Stomach (tissue), 8 donors: ENCODE measurements at regions not wholly inside any gene's neighbourhood (a gene's known extent, or its start where the extent isn't known, plus 50 kb on each side); places are given as distances from the start of the nearest gene placed in this dataset.

Experiments used
- DNase-seq, 2 donors: peaks; one replicate each; pipeline versions ENCODE4 v3.0.0 to v3.0.0-alpha.2; 2013 to 2019
- H3K27ac ChIP-seq, 5 donors: fragments of 200-600 bp in 4 of 5; sonication (generic) in 4 of 5; one replicate each; pipeline ENCODE4 v1.5.1; 2013 to 2019; ENCODE audit warnings: mild to moderate bottlenecking in 1 of 5, moderate library complexity in 1 of 5
- H3K27me3 ChIP-seq, 3 donors: fragments of 200-600 bp; sonication (generic); one replicate each; pipeline ENCODE4 v1.5.1; 2017 to 2019; ENCODE audit warnings: mixed run types in 1 of 3
- H3K36me3 ChIP-seq, 4 donors: fragments of 200-600 bp; sonication (generic); 1 replicate in 3 of 4; 2 replicates in 1 of 4; pipeline ENCODE4 v1.5.1; 2016 to 2019
- H3K4me1 ChIP-seq, 4 donors: fragments of 200-600 bp; sonication (generic); one replicate each; pipeline ENCODE4 v1.5.1; 2016 to 2019
- H3K4me3 ChIP-seq, 4 donors: fragments of 200-600 bp; sonication (generic) in 3 of 4; one replicate each; pipeline ENCODE4 v1.5.1; 2016 to 2019; ENCODE audit warnings: mild to moderate bottlenecking in 1 of 4
- H3K9me3 ChIP-seq, 4 donors: fragments of 200-600 bp; sonication (generic); one replicate each; pipeline ENCODE4 v1.5.1; 2016 to 2019
- EP300 ChIP-seq: sonication (generic); formaldehyde crosslinking; IDR thresholded peaks from one replicate; pipeline ENCODE4 v1.6.1; 2017; ENCODE audit warnings: antibody characterized with exemption
- POLR2A ChIP-seq, 4 donors: fragments of 450-650 bp; IDR thresholded peaks; one replicate each; pipeline ENCODE4 v1.6.1; 2016; ENCODE audit warnings: antibody characterized with exemption in 4 of 4, control low read depth in 2 of 4, mild to moderate bottlenecking in 1 of 4, moderate library complexity in 1 of 4
- POLR2AphosphoS5 ChIP-seq, 3 donors: sonication (generic); formaldehyde crosslinking; IDR thresholded peaks; one replicate each; pipeline ENCODE4 v1.6.1; 2016; ENCODE audit warnings: antibody characterized with exemption in 3 of 3
- WGBS, 5 donors: extraction: QIAGEN DNeasy Blood & Tissue Kit in 3 of 5; methylation state at CpG; one replicate each; pipeline versions ENCODE4 v1.1.5 to v1.1.7; 2013 to 2018; 5-methylcytosine and 5-hydroxymethylcytosine counted together
- intact Hi-C: fragments of 100-400 bp; cut with DNase I; formaldehyde crosslinking; loops from one replicate; pipeline ENCODE4 v1.15.1; 2023; ENCODE audit warnings: low total_unique reads
- TF ChIP-seq, protein P1 (sequence below), 7 experiments: fragments of 450-650 bp in 4 of 7; fragments of 200-600 bp in 3 of 7; sonication (generic) in 3 of 7; IDR thresholded peaks; one replicate each; pipeline ENCODE4 v1.5.1; 2016 to 2019; ENCODE audit warnings: antibody characterized with exemption in 7 of 7, control low read depth in 2 of 7, mild to moderate bottlenecking in 1 of 7
- donor health status: healthy with polysubstance abuse.
- donor health status: Bipolar disorder and iron deficiency.
- donor health status: healthy.

DNA sequence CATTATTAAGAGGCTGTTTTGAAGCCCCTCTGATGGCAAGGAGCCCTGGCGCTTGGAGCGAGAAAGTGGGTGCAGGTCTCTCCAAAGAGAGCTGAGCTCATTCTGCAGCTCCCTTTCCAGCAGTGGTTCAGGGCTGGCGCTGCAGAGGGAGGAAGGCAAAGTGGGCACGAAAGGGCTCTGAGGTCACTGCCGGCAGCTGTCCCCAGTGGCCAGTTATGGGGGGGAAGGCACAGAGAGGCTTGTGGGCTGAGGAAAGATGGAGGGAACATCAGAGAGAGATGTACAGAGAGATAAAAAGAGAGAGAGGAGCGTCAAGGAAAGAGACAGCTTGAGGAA is 75.2 kb upstream of the TBX5 start:
- H3K27me3 ChIP-seq: peaks cover 23 to 87% (median 52%) of the 10 kb centered on the region in 3 donors
- no peaks in the 10 kb centered on the region for H3K36me3 ChIP-seq
- peaks cover 8 to 21% (median 15%) of the 10 kb centered on the region in 4 donors for H3K4me1 ChIP-seq
- no peak for TF ChIP-seq POLR2AphosphoS5 (IDR thresholded peaks at IDR 0.05)
- TF ChIP-seq, protein P1, sequence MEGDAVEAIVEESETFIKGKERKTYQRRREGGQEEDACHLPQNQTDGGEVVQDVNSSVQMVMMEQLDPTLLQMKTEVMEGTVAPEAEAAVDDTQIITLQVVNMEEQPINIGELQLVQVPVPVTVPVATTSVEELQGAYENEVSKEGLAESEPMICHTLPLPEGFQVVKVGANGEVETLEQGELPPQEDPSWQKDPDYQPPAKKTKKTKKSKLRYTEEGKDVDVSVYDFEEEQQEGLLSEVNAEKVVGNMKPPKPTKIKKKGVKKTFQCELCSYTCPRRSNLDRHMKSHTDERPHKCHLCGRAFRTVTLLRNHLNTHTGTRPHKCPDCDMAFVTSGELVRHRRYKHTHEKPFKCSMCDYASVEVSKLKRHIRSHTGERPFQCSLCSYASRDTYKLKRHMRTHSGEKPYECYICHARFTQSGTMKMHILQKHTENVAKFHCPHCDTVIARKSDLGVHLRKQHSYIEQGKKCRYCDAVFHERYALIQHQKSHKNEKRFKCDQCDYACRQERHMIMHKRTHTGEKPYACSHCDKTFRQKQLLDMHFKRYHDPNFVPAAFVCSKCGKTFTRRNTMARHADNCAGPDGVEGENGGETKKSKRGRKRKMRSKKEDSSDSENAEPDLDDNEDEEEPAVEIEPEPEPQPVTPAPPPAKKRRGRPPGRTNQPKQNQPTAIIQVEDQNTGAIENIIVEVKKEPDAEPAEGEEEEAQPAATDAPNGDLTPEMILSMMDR (IDR thresholded peaks at IDR 0.05): no peak
- TF ChIP-seq EP300: no peak
- no peak for TF ChIP-seq POLR2A (IDR thresholded peaks at IDR 0.05)
- H3K4me3 ChIP-seq: no peak overlapping the region
- no peak for DNase-seq
- no peak overlapping the region for H3K27ac ChIP-seq
- 6 to 10% (median 8%) methylated on average over 6 of the region's 6 CpGs for WGBS, 5 donors
- peaks cover 0 to 11% (median 7%) of the 10 kb centered on the region in 4 donors for H3K9me3 ChIP-seq
- intact Hi-C loops: no loop called here

- Histone ChIP-seq H3K27me3 (peaks cover 23 to 93% (median 57%) of the 10 kb centered on the region in 3 donors), H3K4me1 (peaks cover 8 to 21% (median 15%) of the 10 kb centered on the region in 4 donors), H3K36me3 (no peaks in the 10 kb centered on the region), H3K4me3 (peak overlapping the region; percentile 18 to 37 (median 28)), H3K27ac (no peak overlapping the region), H3K9me3 (peaks cover 0 to 9% (median 6%) of the 10 kb centered on the region in 4 donors)
- peak in 1 of 2 donors; percentile 5 for DNase-seq
- intact Hi-C loops: no loop called here
- no peak for TF ChIP-seq EP300
- TF ChIP-seq POLR2AphosphoS5 (IDR thresholded peaks at IDR 0.05): no peak
- no peak for TF ChIP-seq POLR2A (IDR thresholded peaks at IDR 0.05)
- TF ChIP-seq, protein P1 (IDR thresholded peaks at IDR 0.05): no peak
- 4 to 7% (median 5%) methylated on average over 30 to 34 of the region's 34 CpGs for WGBS, 5 donors
Measured at GRCh38 chr12:114480337-114481199, 74.6 kb upstream of the TBX5 start.

- Histone ChIP-seq H3K4me3 (peak overlapping the region in 3 of 4 donors; percentile 23 to 37 (median 32)), H3K36me3 (no peaks in the 10 kb centered on the region), H3K27me3 (peaks cover 23 to 94% (median 60%) of the 10 kb centered on the region in 3 donors), H3K27ac (no peak overlapping the region), H3K4me1 (peaks cover 8 to 21% (median 15%) of the 10 kb centered on the region in 4 donors), H3K9me3 (peaks cover 0 to 5% (median 3%) of the 10 kb centered on the region in 4 donors)
- TF ChIP-seq POLR2AphosphoS5 (IDR thresholded peaks at IDR 0.05) (no peak), EP300 (no peak)
- TF ChIP-seq, protein P1 (IDR thresholded peaks at IDR 0.05): no peak
- intact Hi-C loops: no loop called here
- peak in 1 of 2 donors; percentile 9 for DNase-seq
- WGBS, 5 donors: 2 to 8% (median 4%) methylated on average over 22 of the region's 22 CpGs
Measured at GRCh38 chr12:114479831-114480230, 73.9 kb upstream of the TBX5 start.

GRCh38 chr12:114478865-114479264 is 72.9 kb upstream of the TBX5 start:
- no peak for TF ChIP-seq POLR2AphosphoS5 (IDR thresholded peaks at IDR 0.05)
- 10 to 38% (median 16%) methylated on average over 5 of the region's 5 CpGs for WGBS, 5 donors
- DNase-seq: no peak
- Histone ChIP-seq H3K36me3 (no peaks in the 10 kb centered on the region), H3K4me3 (no peak overlapping the region), H3K9me3 (peaks cover 0 to 5% (median 0%) of the 10 kb centered on the region in 4 donors), H3K27ac (no peak overlapping the region), H3K27me3 (peaks cover 23 to 99% (median 60%) of the 10 kb centered on the region in 3 donors), H3K4me1 (peaks cover 8 to 21% (median 15%) of the 10 kb centered on the region in 4 donors)
- intact Hi-C loops: no loop called here

DNA sequence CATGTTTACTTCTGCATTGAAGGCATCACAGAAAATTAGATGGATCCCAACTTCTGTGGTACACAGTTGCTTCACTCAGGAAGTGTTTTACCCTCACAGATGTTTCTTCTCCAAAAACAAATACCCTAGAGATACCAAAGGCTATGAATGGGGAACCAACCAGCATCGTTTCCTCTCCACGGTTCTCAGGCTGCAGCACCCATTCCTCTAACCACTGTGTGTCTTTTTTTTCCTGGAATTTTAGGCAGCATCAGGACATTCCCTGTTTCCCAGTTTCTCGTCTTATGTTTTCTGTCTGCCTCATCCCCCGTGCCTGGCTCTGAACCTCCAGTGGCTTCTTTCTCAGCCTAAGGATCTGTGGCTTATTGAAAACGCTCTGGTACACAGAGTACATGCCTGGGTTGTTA is 72.0 kb upstream of the TBX5 start:
- no peak for TF ChIP-seq POLR2A (IDR thresholded peaks at IDR 0.05)
- TF ChIP-seq, protein P1 (IDR thresholded peaks at IDR 0.05): no peak
- TF ChIP-seq EP300: no peak
- TF ChIP-seq POLR2AphosphoS5 (IDR thresholded peaks at IDR 0.05): no peak
- 7 to 19% (median 11%) methylated on average over 5 of the region's 5 CpGs for WGBS, 5 donors
- DNase-seq: no peak
- Histone ChIP-seq H3K9me3 (peaks cover 0 to 5% (median 0%) of the 10 kb centered on the region in 4 donors), H3K4me1 (peaks cover 8 to 21% (median 15%) of the 10 kb centered on the region in 4 donors), H3K4me3 (no peak overlapping the region), H3K36me3 (no peaks in the 10 kb centered on the region), H3K27me3 (peaks cover 23 to 93% (median 57%) of the 10 kb centered on the region in 3 donors), H3K27ac (no peak overlapping the region)
- intact Hi-C loops: no loop called here
